Colonic mucosa (tissue), 4 donors: ENCODE measurements at regions not wholly inside any gene's neighbourhood (a gene's known extent, or its start where the extent isn't known, plus 50 kb on each side); places are given as distances from the start of the nearest gene placed in this dataset.

Source experiments
- DNase-seq: peaks from one replicate; pipeline ENCODE4 v3.0.0-alpha.2; 2020
- H3K27ac ChIP-seq: fragments of 200-600 bp; one replicate; pipeline ENCODE4 v1.8.0; 2021
- H3K27me3 ChIP-seq: fragments of 200-600 bp; one replicate; pipeline ENCODE4 v1.8.0; 2021
- H3K36me3 ChIP-seq: fragments of 200-600 bp; one replicate; pipeline ENCODE4 v1.8.0; 2021
- H3K4me1 ChIP-seq: fragments of 200-600 bp; one replicate; pipeline ENCODE4 v1.8.0; 2021; ENCODE audit warnings: mild to moderate bottlenecking
- H3K4me3 ChIP-seq: fragments of 200-600 bp; one replicate; pipeline ENCODE4 v1.8.0; 2021
- H3K9ac ChIP-seq, 2 donors: one replicate each; pipeline ENCODE4 v1.7.0; 2013; ENCODE audit warnings: control low read depth in 2 of 2, low read depth in 2 of 2, low read length in 2 of 2
- H3K9me3 ChIP-seq: fragments of 200-600 bp; one replicate; pipeline ENCODE4 v1.8.0; 2021
- intact Hi-C: fragments of 100-400 bp; cut with DNase I; formaldehyde crosslinking; loops from one replicate; pipeline ENCODE4 v1.14.1; 2022
- TF ChIP-seq, protein P1 (sequence below): fragments of 200-600 bp; IDR thresholded peaks from one replicate; pipeline ENCODE4 v1.8.0; 2022; ENCODE audit warnings: antibody characterized with exemption, mild to moderate bottlenecking
- donor health status: healthy.
- donor health status: DM: no; HTN: no; CAD: no.
- donor health status: DM: no; HTN: no; CAD: no.

- peaks cover 7% of the 10 kb centered on the region for H3K4me1 ChIP-seq
- H3K9ac ChIP-seq: no peak overlapping the region
- no peak overlapping the region for H3K27ac ChIP-seq
Observed at GRCh38 chr2:200220251-200220650, 86.2 kb upstream of the SPATS2L start.

DNA sequence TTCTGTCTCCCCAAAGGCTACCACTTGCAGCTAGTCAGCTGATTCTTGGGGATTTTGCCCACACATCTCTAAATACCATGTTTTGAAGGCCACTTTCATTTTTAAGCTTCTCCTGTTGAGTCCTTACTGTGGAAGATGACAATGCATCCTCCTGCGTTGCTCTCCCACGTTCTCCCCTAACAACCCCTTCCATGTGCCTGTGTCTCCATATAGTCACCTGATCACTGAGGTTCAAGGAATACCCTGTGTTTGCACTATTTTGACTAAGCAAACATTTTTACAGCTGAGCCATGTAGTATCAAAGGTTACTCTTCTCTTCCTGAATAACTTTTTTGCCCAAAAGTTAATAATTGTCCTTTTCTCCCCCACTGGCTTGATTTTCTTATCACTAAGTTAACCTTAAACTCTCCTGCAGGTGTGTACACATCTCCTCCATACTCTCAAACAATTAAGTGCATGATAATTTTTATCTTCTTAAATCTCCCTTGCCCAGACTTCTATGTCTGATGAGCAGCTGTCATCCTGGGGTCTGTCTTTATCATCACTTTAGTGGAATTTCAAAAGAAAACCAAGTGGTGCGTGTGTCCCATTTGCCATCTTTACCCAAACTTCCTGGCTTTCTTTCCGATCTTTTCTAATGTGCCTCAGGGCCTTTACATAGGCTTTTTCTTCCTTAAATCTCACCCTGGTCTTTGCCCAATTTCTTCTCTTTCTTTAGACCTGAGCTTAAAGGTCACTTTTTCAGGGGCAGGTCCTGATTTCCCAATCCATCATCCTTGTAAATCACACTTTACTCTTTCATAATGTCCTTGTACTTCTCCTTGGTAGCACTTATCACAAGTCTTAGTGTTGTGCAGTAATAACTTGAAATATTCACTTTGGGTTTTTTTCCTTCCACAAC lies 85.2 kb upstream of the SPATS2L start:
- Histone ChIP-seq H3K4me1 (peaks cover 7% of the 10 kb centered on the region), H3K27me3 (no peaks in the 10 kb centered on the region), H3K4me3 (no peak overlapping the region), H3K27ac (no peak overlapping the region), H3K9me3 (no peaks in the 10 kb centered on the region), H3K9ac (no peak overlapping the region), H3K36me3 (no peaks in the 10 kb centered on the region)
- intact Hi-C loops: no loop called here
- peak; percentile 29 for DNase-seq
- TF ChIP-seq, protein P1, sequence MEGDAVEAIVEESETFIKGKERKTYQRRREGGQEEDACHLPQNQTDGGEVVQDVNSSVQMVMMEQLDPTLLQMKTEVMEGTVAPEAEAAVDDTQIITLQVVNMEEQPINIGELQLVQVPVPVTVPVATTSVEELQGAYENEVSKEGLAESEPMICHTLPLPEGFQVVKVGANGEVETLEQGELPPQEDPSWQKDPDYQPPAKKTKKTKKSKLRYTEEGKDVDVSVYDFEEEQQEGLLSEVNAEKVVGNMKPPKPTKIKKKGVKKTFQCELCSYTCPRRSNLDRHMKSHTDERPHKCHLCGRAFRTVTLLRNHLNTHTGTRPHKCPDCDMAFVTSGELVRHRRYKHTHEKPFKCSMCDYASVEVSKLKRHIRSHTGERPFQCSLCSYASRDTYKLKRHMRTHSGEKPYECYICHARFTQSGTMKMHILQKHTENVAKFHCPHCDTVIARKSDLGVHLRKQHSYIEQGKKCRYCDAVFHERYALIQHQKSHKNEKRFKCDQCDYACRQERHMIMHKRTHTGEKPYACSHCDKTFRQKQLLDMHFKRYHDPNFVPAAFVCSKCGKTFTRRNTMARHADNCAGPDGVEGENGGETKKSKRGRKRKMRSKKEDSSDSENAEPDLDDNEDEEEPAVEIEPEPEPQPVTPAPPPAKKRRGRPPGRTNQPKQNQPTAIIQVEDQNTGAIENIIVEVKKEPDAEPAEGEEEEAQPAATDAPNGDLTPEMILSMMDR: no peak

More at GRCh38 chr2:200220251-200220650, 86.2 kb upstream of the SPATS2L start:
- H3K4me3 ChIP-seq: no peak overlapping the region
- intact Hi-C loops: no loop called here
- DNase-seq: no peak
- H3K27me3 ChIP-seq: no peaks in the 10 kb centered on the region
- TF ChIP-seq, protein P1: no peak
- no peaks in the 10 kb centered on the region for H3K36me3 ChIP-seq
- no peaks in the 10 kb centered on the region for H3K9me3 ChIP-seq

- no peak overlapping the region for H3K27ac ChIP-seq
- intact Hi-C loops: no loop called here
- TF ChIP-seq, protein P1: no peak
- no peak for DNase-seq
- no peak overlapping the region for H3K4me3 ChIP-seq
- H3K9me3 ChIP-seq: no peaks in the 10 kb centered on the region
- H3K27me3 ChIP-seq: no peaks in the 10 kb centered on the region
- peaks cover 7% of the 10 kb centered on the region for H3K4me1 ChIP-seq
- H3K36me3 ChIP-seq: no peaks in the 10 kb centered on the region
- H3K9ac ChIP-seq: no peak overlapping the region
Observed at GRCh38 chr2:200222791-200223190, 83.7 kb upstream of the SPATS2L start.

- Histone ChIP-seq H3K9ac (no peak overlapping the region), H3K27ac (no peak overlapping the region), H3K9me3 (no peaks in the 10 kb centered on the region), H3K36me3 (no peaks in the 10 kb centered on the region), H3K4me1 (peaks cover 7% of the 10 kb centered on the region), H3K4me3 (no peak overlapping the region), H3K27me3 (no peaks in the 10 kb centered on the region)
- intact Hi-C loops: no loop called here
- TF ChIP-seq, protein P1: no peak
- DNase-seq: no peak
Observed at GRCh38 chr2:200223205-200223784, 83.2 kb upstream of the SPATS2L start.

GRCh38 chr2:200225951-200226350 lies 80.5 kb upstream of the SPATS2L start:
- H3K9me3 ChIP-seq: no peaks in the 10 kb centered on the region
- no peak overlapping the region for H3K4me3 ChIP-seq
- H3K9ac ChIP-seq: no peak overlapping the region
- TF ChIP-seq, protein P1: no peak
- DNase-seq: no peak
- H3K36me3 ChIP-seq: no peaks in the 10 kb centered on the region
- H3K27me3 ChIP-seq: no peaks in the 10 kb centered on the region
- intact Hi-C loops: no loop called here
- peaks cover 4% of the 10 kb centered on the region for H3K4me1 ChIP-seq
- H3K27ac ChIP-seq: no peak overlapping the region
